ENCODE measurements at regions not wholly inside any gene's neighbourhood (a gene's known extent, or its start where the extent isn't known, plus 50 kb on each side); places are given as distances from the start of the nearest gene placed in this dataset.

DNA sequence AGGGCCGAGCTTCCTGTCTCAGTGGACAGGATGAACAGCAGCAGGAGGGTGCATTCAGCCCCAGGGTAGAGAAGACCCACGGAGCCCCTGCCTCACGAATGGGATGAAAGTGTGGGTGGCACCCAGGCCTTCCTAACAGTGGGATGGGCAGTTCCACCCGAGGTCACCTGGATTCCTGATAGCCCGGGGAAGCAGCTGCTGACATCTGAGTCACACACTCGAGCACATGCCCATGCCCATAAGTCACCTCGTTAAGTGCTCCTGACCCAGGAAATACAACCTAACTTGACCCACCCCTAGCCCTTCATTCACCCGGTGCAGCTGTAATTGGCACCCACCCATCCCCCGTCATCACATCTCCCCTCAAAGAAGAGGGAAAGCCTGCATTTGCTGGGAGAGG is 85.3 kb upstream of the FOXF1 start:
- Histone ChIP-seq H3K27me3 (peaks cover 0 to 51% of the 10 kb centered on the region in 2 donors), H3K9me3 (peaks cover 0 to 21% (median 18%) of the 10 kb centered on the region in 3 donors), H3K36me3 (no peaks in the 10 kb centered on the region), H3K27ac (no peak overlapping the region), H3K4me1 (no peaks in the 10 kb centered on the region), H3K4me3 (no peak overlapping the region)
- TF ChIP-seq, protein P1, sequence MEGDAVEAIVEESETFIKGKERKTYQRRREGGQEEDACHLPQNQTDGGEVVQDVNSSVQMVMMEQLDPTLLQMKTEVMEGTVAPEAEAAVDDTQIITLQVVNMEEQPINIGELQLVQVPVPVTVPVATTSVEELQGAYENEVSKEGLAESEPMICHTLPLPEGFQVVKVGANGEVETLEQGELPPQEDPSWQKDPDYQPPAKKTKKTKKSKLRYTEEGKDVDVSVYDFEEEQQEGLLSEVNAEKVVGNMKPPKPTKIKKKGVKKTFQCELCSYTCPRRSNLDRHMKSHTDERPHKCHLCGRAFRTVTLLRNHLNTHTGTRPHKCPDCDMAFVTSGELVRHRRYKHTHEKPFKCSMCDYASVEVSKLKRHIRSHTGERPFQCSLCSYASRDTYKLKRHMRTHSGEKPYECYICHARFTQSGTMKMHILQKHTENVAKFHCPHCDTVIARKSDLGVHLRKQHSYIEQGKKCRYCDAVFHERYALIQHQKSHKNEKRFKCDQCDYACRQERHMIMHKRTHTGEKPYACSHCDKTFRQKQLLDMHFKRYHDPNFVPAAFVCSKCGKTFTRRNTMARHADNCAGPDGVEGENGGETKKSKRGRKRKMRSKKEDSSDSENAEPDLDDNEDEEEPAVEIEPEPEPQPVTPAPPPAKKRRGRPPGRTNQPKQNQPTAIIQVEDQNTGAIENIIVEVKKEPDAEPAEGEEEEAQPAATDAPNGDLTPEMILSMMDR (IDR thresholded peaks at IDR 0.05), result no peak
- no peak for DNase-seq
- intact Hi-C loops (cut with DNase I; ENCODE audit: low total_unique reads), result no loop called here

DNA sequence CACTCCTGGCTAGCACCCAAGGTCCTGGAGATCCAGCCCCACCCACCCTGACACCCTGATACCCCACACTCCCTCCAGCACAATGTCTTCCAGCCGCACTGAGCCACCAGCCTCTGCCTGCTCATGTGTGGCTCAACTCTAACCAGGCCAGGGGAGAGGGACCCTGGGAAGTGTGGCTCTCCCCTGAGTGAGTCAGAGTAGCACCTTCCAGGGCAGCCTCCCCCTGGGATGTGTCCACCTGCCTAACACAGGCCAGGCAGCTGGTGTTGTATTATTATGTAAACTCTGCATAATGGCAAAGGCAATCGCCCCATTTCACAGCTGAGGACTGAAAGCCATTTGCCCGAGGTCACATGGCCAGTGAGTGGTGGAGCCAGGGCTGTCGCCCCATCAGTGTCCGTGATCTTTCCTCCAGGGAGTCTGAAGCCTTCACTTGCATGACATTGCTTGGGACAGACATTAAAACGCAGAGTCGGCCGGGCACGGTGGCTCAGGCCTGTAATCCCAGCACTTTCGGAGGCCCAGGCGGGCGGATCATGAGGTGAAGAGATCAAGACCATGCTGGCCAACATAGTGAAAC is 84.2 kb upstream of the FOXF1 start:
- Histone ChIP-seq H3K4me1 (no peaks in the 10 kb centered on the region), H3K27ac (no peak overlapping the region), H3K27me3 (peaks cover 0 to 58% of the 10 kb centered on the region in 2 donors), H3K9me3 (peaks cover 0 to 17% (median 17%) of the 10 kb centered on the region in 3 donors), H3K4me3 (no peak overlapping the region), H3K36me3 (no peaks in the 10 kb centered on the region)
- TF ChIP-seq, protein P1 (IDR thresholded peaks at IDR 0.05), result no peak
- intact Hi-C loops (cut with DNase I; ENCODE audit: low total_unique reads), result no loop called here
- no peak for DNase-seq

DNA sequence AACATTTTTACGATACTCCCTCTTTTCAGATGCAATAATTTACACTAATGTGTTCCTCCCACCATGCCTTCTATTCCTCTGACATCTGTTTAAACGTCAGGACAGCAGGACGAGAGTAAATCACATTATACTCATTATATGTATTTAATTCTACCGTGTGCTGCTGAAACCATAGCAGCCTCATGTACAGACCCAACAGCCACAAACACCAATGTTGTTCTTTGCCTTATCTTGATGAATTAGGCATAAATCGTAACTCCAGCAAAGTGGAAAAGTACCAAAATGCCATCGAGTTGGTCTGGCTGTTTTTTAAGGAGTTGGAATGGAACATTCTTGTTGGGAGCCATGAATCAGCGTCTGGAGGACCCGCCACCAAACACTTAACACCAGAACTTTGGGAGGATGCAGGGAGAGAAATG is 82.9 kb upstream of the FOXF1 start:
- no peak overlapping the region for H3K27ac ChIP-seq
- peaks cover 0 to 7% (median 5%) of the 10 kb centered on the region in 3 donors for H3K9me3 ChIP-seq
- DNase-seq, result no peak
- H3K4me3 ChIP-seq, result no peak overlapping the region
- peaks cover 0 to 71% of the 10 kb centered on the region in 2 donors for H3K27me3 ChIP-seq
- intact Hi-C loops (cut with DNase I; ENCODE audit: low total_unique reads), result no loop called here
- TF ChIP-seq, protein P1 (IDR thresholded peaks at IDR 0.05), result no peak
- no peaks in the 10 kb centered on the region for H3K4me1 ChIP-seq
- no peaks in the 10 kb centered on the region for H3K36me3 ChIP-seq

DNA sequence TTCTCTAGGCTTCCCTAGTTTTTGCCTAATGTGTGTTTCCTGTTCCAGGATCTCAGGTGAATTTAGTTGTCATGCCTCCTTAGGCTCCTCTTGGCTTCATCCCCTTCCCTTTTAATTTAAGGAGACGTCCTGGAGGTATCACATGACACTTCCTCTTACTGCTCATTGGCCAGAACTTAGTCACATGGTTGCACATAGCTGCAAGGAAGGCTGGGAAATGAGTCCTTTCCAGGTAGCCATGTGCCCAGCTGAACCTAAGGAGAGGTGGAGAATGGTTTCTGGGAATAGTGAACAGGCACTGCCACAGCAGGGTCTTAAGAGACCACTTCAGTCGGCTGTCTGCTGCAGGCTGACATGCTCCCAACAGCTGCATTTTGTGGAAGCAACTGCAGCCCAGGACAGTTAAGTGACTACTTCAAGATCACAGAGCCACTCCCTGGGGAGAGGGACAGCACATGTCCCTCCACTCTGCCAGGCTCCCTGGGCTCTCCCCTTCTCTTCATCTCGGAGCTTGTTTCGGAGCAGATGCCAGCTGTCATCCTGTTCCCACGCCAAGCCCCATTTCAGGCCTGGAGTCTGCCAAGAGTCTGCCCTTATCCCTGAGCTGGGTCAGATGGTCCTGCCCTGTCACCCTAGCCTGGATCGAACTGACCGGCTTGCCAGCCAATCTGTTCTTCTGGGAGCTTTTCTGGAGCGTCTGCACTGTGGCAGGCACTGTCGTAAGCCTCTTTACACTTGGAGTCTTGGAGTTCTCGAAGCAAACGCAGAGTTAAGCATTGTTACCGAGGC is 81.4 kb upstream of the FOXF1 start:
- no peaks in the 10 kb centered on the region for H3K4me1 ChIP-seq
- no peak for DNase-seq

DNA sequence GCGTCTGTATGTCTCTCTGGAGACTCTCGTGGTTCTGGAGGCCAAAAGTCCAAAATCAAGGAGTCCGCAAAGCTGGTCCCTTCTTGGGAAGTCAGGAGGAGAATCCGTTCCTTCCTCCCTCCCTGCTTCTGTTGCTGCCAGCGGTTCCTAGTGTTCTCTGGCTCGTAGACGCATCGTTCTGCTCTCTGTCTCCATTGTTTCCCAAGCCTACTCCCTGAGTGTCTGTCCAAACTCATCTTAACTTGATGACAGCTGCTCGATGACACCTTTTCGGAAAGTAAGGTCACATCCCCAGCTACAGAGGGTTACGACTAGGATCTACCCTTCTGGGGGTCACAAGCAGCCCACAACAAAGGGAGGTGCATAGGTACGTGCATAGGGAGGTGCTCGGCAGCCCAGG is 80.7 kb upstream of the FOXF1 start:
- no peaks in the 10 kb centered on the region for H3K36me3 ChIP-seq
- TF ChIP-seq, protein P1 (IDR thresholded peaks at IDR 0.05), result no peak
- no peak for DNase-seq
- H3K4me3 ChIP-seq, result no peak overlapping the region
- H3K9me3 ChIP-seq, result no peaks in the 10 kb centered on the region
- no peaks in the 10 kb centered on the region for H3K4me1 ChIP-seq
- H3K27me3 ChIP-seq, result peaks cover 0 to 79% of the 10 kb centered on the region in 2 donors
- H3K27ac ChIP-seq, result no peak overlapping the region
- intact Hi-C loops (cut with DNase I; ENCODE audit: low total_unique reads), result no loop called here

More for the DNA sequence above, 81.4 kb upstream of the FOXF1 start:
- Histone ChIP-seq H3K27ac (no peak overlapping the region), H3K36me3 (no peaks in the 10 kb centered on the region), H3K27me3 (peaks cover 0 to 78% of the 10 kb centered on the region in 2 donors), H3K9me3 (no peaks in the 10 kb centered on the region), H3K4me3 (no peak overlapping the region)
- intact Hi-C loops (cut with DNase I; ENCODE audit: low total_unique reads), result no loop called here
- TF ChIP-seq, protein P1 (IDR thresholded peaks at IDR 0.05), result no peak
